EH (cell line): ENCODE measurements at regions not wholly inside any gene's neighbourhood (a gene's known extent, or its start where the extent isn't known, plus 50 kb on each side); places are given as distances from the start of the nearest gene placed in this dataset.

ENCODE experiments used
- DNase-seq: peaks from one replicate; pipeline ENCODE4 v3.0.0-alpha.2; 2015; ENCODE audit warnings: low read depth

- DNase-seq, result no peak
Measured at GRCh38 chr10:129233351-129234148, 233.5 kb upstream of the MGMT start.

- no peak for DNase-seq
Measured at GRCh38 chr10:129236274-129236691, 230.8 kb upstream of the MGMT start.

- DNase-seq, result no peak
Measured at GRCh38 chr10:129241461-129241860, 225.6 kb upstream of the MGMT start.

GRCh38 chr10:129244298-129244697 is 222.7 kb upstream of the MGMT start:
- no peak for DNase-seq

GRCh38 chr10:129244757-129245156 is 222.3 kb upstream of the MGMT start:
- DNase-seq, result no peak

- DNase-seq, result no peak
Measured at GRCh38 chr10:129253161-129253864, 213.7 kb upstream of the MGMT start.

- DNase-seq, result no peak
Measured at GRCh38 chr10:129253865-129254179, 213.2 kb upstream of the MGMT start.

GRCh38 chr10:129258283-129258923 is 208.6 kb upstream of the MGMT start:
- DNase-seq, result no peak

GRCh38 chr10:129259128-129259815 is 207.8 kb upstream of the MGMT start:
- no peak for DNase-seq

GRCh38 chr10:129272176-129272575 is 194.9 kb upstream of the MGMT start:
- DNase-seq, result no peak

- no peak for DNase-seq
Measured at GRCh38 chr10:129272866-129273650, 194.0 kb upstream of the MGMT start.

GRCh38 chr10:129273860-129274259 is 193.2 kb upstream of the MGMT start:
- no peak for DNase-seq

- DNase-seq, result no peak
Measured at GRCh38 chr10:129274748-129275474, 192.1 kb upstream of the MGMT start.

GRCh38 chr10:129275886-129276285 is 191.2 kb upstream of the MGMT start:
- DNase-seq, result no peak

- no peak for DNase-seq
Measured at GRCh38 chr10:129277084-129277483, 190.0 kb upstream of the MGMT start.

- DNase-seq, result no peak
Measured at GRCh38 chr10:129277841-129278240, 189.2 kb upstream of the MGMT start.

- DNase-seq, result no peak
Measured at GRCh38 chr10:129278686-129279085, 188.4 kb upstream of the MGMT start.

- DNase-seq, result no peak
Measured at GRCh38 chr10:129279446-129280154, 187.4 kb upstream of the MGMT start.

- DNase-seq, result no peak
Measured at GRCh38 chr10:129280155-129280502, 186.9 kb upstream of the MGMT start.

- no peak for DNase-seq
Measured at GRCh38 chr10:129280908-129281586, 186.0 kb upstream of the MGMT start.
